ENCODE measurements at regions not wholly inside any gene's neighbourhood (a gene's known extent, or its start where the extent isn't known, plus 50 kb on each side); places are given as distances from the start of the nearest gene placed in this dataset.

GRCh38 chr20:18909254-18909653, 95.7 kb downstream of the SCP2D1 start (continued):
- no peak for TF ChIP-seq SAP30 (IDR thresholded peaks at IDR 0.05; ENCODE audit: insufficient read depth, insufficient replicate concordance, low read length)
- no peak for TF ChIP-seq KDM1A (IDR thresholded peaks at IDR 0.05; ENCODE audit: borderline replicate concordance, low read length)
- no peak for TF ChIP-seq TBP (IDR thresholded peaks at IDR 0.05; ENCODE audit: low read depth, low read length)
- no peak for TF ChIP-seq EGR1 (IDR thresholded peaks at IDR 0.05; ENCODE audit: borderline replicate concordance, low read depth, low read length)
- no peak for TF ChIP-seq BACH1 (IDR thresholded peaks at IDR 0.05; ENCODE audit: low read length)
- TF ChIP-seq CEBPB (IDR thresholded peaks at IDR 0.05; ENCODE audit: low read depth, low read length): no peak
- TF ChIP-seq, protein P1, sequence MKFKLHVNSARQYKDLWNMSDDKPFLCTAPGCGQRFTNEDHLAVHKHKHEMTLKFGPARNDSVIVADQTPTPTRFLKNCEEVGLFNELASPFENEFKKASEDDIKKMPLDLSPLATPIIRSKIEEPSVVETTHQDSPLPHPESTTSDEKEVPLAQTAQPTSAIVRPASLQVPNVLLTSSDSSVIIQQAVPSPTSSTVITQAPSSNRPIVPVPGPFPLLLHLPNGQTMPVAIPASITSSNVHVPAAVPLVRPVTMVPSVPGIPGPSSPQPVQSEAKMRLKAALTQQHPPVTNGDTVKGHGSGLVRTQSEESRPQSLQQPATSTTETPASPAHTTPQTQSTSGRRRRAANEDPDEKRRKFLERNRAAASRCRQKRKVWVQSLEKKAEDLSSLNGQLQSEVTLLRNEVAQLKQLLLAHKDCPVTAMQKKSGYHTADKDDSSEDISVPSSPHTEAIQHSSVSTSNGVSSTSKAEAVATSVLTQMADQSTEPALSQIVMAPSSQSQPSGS (IDR thresholded peaks at IDR 0.05; ENCODE audit: low read length): no peak
- TF ChIP-seq MAX (IDR thresholded peaks at IDR 0.05): no peak
- TF ChIP-seq PHF8 (conservative IDR thresholded peaks at IDR 0.05; ENCODE audit: low read depth, low read length): no peak
- no peak for TF ChIP-seq SP2 (IDR thresholded peaks at IDR 0.05; ENCODE audit: low read length)
- TF ChIP-seq NRF1 (IDR thresholded peaks at IDR 0.05; ENCODE audit: low read depth, low read length): no peak

All from H1 (cell line).